Breast epithelium (tissue), 4 donors: ENCODE measurements at regions not wholly inside any gene's neighbourhood (a gene's known extent, or its start where the extent isn't known, plus 50 kb on each side); places are given as distances from the start of the nearest gene placed in this dataset.

Experiments used
- DNase-seq, 2 donors: peaks; one replicate each; pipeline ENCODE4 v3.0.0-alpha.2; 2019; ENCODE audit warnings: low spot score in 2 of 2
- H3K27ac ChIP-seq, 2 donors: fragments of 200-600 bp; sonication (generic) in 1 of 2; one replicate each; pipeline ENCODE4 v1.5.1; 2016 to 2019; ENCODE audit warnings: mild to moderate bottlenecking in 1 of 2
- H3K27me3 ChIP-seq, 2 donors: fragments of 200-600 bp; sonication (generic) in 1 of 2; one replicate each; pipeline versions ENCODE4 v1.5.1 to v1.6.0; 2017 to 2019; ENCODE audit warnings: control low read depth in 1 of 2, mild to moderate bottlenecking in 1 of 2
- H3K36me3 ChIP-seq: fragments of 200-600 bp; one replicate; pipeline ENCODE4 v1.5.1; 2019
- H3K4me1 ChIP-seq, 2 donors: fragments of 200-600 bp; sonication (generic); one replicate each; pipeline ENCODE4 v1.5.1; 2016 to 2019; ENCODE audit warnings: control low read depth in 1 of 2
- H3K4me3 ChIP-seq, 3 donors: fragments of 200-600 bp; sonication (generic); 1 replicate in 2 of 3; 2 replicates in 1 of 3; pipeline ENCODE4 v1.5.1; 2016 to 2019; ENCODE audit warnings: mild to moderate bottlenecking in 3 of 3, moderate library complexity in 2 of 3
- H3K9me3 ChIP-seq, 2 donors: fragments of 200-600 bp; sonication (generic) in 1 of 2; one replicate each; pipeline ENCODE4 v1.5.1; 2016 to 2019; ENCODE audit warnings: control low read depth in 1 of 2
- POLR2A ChIP-seq: fragments of 450-650 bp; IDR thresholded peaks from one replicate; pipeline ENCODE4 v1.6.1; 2016; ENCODE audit warnings: antibody characterized with exemption, mild to moderate bottlenecking, moderate library complexity
- POLR2AphosphoS5 ChIP-seq, 3 donors: sonication (generic); formaldehyde crosslinking; IDR thresholded peaks; one replicate each; pipeline ENCODE4 v1.6.1; 2017; ENCODE audit warnings: antibody characterized with exemption in 3 of 3
- intact Hi-C: fragments of 100-400 bp; cut with DNase I; formaldehyde crosslinking; loops from one replicate; pipeline ENCODE4 v1.15.1; 2023; ENCODE audit warnings: low total_unique reads
- TF ChIP-seq, protein P1 (sequence below), 3 donors: fragments of 450-650 bp; IDR thresholded peaks; one replicate each; pipeline ENCODE4 v1.5.1; 2016 to 2017; ENCODE audit warnings: antibody characterized with exemption in 3 of 3, mild to moderate bottlenecking in 3 of 3, moderate library complexity in 3 of 3

DNA sequence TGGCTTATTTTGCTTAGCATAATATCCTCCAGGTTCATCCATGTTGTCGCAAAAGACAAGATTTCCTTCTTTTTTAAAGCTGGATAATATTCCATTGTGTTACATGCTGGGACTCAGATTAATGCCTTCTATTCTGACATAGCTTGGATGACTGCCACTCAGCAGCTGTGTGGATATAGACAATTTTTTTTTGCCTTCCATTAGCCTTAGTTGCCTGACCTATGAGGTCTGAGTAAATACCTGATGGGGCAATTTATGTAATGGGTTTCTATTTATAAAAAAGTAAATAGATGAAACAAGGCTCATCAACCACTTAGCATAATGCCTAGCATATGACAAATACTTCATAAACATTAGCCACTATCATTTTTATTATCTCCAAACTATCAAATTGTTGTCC lies 515.4 kb downstream of the ZNF674 start:
- H3K4me1 ChIP-seq, result no peaks in the 10 kb centered on the region
- intact Hi-C loops, result no loop called here
- H3K9me3 ChIP-seq, result no peaks in the 10 kb centered on the region
- no peak for TF ChIP-seq POLR2A
- TF ChIP-seq, protein P1, sequence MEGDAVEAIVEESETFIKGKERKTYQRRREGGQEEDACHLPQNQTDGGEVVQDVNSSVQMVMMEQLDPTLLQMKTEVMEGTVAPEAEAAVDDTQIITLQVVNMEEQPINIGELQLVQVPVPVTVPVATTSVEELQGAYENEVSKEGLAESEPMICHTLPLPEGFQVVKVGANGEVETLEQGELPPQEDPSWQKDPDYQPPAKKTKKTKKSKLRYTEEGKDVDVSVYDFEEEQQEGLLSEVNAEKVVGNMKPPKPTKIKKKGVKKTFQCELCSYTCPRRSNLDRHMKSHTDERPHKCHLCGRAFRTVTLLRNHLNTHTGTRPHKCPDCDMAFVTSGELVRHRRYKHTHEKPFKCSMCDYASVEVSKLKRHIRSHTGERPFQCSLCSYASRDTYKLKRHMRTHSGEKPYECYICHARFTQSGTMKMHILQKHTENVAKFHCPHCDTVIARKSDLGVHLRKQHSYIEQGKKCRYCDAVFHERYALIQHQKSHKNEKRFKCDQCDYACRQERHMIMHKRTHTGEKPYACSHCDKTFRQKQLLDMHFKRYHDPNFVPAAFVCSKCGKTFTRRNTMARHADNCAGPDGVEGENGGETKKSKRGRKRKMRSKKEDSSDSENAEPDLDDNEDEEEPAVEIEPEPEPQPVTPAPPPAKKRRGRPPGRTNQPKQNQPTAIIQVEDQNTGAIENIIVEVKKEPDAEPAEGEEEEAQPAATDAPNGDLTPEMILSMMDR (IDR thresholded peaks at IDR 0.05), result no peak
- no peak for TF ChIP-seq POLR2AphosphoS5 (IDR thresholded peaks at IDR 0.05)
- no peak for DNase-seq
- H3K36me3 ChIP-seq, result no peaks in the 10 kb centered on the region
- no peak overlapping the region for H3K27ac ChIP-seq
- peaks cover 0 to 3% of the 10 kb centered on the region in 2 donors for H3K27me3 ChIP-seq
- no peak overlapping the region for H3K4me3 ChIP-seq

DNA sequence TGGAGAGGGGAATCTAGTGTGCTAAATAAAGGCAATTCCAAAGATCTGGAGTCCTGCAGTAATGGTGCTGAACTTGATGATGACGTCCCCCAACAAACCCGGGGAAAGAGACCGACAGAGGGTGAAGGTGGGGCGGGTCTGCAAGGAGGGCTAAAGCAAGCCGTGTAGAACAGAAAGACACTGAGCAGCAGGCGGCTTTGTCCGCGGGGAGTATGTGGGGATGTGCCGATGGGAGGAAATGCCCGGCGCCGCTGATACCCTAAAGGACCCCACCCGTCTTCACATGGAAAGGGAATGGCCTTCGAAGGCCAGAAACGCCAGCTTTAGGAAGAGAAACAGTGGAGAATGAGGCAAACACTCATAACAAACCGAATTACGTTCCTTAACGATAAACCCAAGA lies 528.9 kb downstream of the ZNF674 start:
- intact Hi-C loops, result no loop called here
- TF ChIP-seq POLR2AphosphoS5 (IDR thresholded peaks at IDR 0.05) (no peak), POLR2A (no peak)
- TF ChIP-seq, protein P1 (IDR thresholded peaks at IDR 0.05), result no peak
- Histone ChIP-seq H3K9me3 (no peaks in the 10 kb centered on the region), H3K27ac (no peak overlapping the region), H3K4me3 (no peak overlapping the region), H3K4me1 (no peaks in the 10 kb centered on the region), H3K27me3 (peaks cover 0 to 46% of the 10 kb centered on the region in 2 donors), H3K36me3 (no peaks in the 10 kb centered on the region)
- no peak for DNase-seq

DNA sequence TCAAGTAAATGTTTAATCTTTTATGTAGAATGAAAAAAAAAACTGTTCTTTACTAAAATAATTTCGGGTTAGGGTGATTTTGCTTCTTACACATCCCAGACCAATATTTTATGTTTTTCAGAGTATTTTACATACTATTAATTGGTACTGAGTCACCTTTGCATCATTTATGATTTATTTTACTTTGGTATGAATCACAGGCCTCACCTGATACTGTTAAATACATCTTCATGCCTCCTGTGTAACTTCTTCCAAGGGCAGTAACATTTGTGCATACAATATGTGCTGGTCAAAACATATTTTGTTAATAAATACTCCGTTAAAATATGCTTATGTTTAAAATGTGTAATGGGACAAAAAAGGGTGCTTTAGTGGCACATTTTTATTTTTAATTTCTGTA lies 529.6 kb downstream of the ZNF674 start:
- no peak for DNase-seq
- no peaks in the 10 kb centered on the region for H3K36me3 ChIP-seq
- no peak for TF ChIP-seq POLR2AphosphoS5 (IDR thresholded peaks at IDR 0.05)
- TF ChIP-seq, protein P1 (IDR thresholded peaks at IDR 0.05), result no peak
- peaks cover 0 to 46% of the 10 kb centered on the region in 2 donors for H3K27me3 ChIP-seq
- H3K9me3 ChIP-seq, result no peaks in the 10 kb centered on the region
- H3K27ac ChIP-seq, result no peak overlapping the region
- no peak overlapping the region for H3K4me3 ChIP-seq
- intact Hi-C loops, result no loop called here
- H3K4me1 ChIP-seq, result no peaks in the 10 kb centered on the region

DNA sequence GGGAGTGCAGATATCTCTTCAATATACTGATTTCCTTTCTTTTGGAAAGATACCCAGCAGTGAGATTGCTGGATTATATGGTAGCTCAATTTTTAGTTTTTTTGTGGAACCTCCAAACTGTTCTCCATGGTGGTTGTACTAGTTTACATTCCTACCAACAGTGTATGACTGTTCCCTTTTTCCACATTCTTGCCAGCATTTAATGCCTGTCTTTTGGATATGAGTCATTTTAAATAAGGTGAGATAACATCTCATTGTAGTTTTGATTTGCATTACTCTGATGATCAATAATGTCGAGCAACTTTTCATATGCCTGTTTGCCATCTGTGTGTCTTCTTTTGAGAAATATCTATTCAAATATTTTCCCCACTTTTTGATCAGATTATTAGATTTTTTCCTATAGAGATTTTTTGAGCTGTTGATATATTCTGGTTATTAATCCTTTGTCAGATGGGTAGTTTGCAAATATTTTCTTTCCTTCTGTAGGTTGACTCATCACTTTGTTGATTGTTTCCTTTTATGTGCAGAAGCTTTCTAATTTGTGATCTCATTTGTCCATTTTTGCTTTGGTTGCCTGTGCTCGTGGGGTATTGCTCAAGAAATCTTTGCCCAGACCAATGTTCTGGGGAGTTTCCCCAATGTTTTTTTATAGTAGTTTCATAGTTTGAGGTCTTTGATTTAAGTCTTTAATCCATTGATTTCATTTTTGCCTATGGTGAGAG lies 552.7 kb downstream of the ZNF674 start:
- no peaks in the 10 kb centered on the region for H3K4me1 ChIP-seq
- H3K9me3 ChIP-seq, result peaks cover 0 to 48% of the 10 kb centered on the region in 2 donors
- intact Hi-C loops, result no loop called here
- no peak overlapping the region for H3K27ac ChIP-seq
- no peak for DNase-seq
- TF ChIP-seq POLR2A (no peak), POLR2AphosphoS5 (IDR thresholded peaks at IDR 0.05) (no peak)
- TF ChIP-seq, protein P1 (IDR thresholded peaks at IDR 0.05), result no peak
- peaks cover 0 to 8% of the 10 kb centered on the region in 2 donors for H3K27me3 ChIP-seq
- no peaks in the 10 kb centered on the region for H3K36me3 ChIP-seq
- H3K4me3 ChIP-seq, result no peak overlapping the region

DNA sequence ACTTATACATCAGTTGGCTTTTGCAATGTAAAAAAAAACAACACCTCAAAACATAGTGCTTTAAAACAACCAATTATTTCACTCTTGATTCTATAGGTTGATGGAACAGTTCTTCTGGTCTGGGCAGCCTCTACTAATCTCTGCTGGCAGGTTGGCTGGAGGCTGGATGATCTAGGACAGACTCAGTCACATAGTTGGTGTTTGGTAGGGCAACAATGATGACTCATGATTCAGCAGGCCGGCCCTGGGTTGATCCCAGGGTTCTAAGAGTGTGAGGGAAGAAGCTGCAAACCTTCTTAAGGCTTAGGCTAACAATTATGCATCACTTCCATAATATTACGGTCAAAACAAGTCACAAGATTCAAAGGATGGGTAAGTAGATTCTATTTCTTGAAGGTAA lies 558.2 kb downstream of the ZNF674 start:
- Histone ChIP-seq H3K9me3 (peaks cover 0 to 4% of the 10 kb centered on the region in 2 donors), H3K27me3 (peaks cover 0 to 14% of the 10 kb centered on the region in 2 donors), H3K27ac (no peak overlapping the region), H3K36me3 (no peaks in the 10 kb centered on the region), H3K4me1 (no peaks in the 10 kb centered on the region), H3K4me3 (no peak overlapping the region)
- no peak for DNase-seq
- TF ChIP-seq POLR2A, result no peak
- TF ChIP-seq, protein P1 (IDR thresholded peaks at IDR 0.05), result no peak
- TF ChIP-seq POLR2AphosphoS5 (IDR thresholded peaks at IDR 0.05), result no peak
- intact Hi-C loops, result no loop called here
